ENCODE measurements at regions not wholly inside any gene's neighbourhood (a gene's known extent, or its start where the extent isn't known, plus 50 kb on each side); places are given as distances from the start of the nearest gene placed in this dataset.

DNA sequence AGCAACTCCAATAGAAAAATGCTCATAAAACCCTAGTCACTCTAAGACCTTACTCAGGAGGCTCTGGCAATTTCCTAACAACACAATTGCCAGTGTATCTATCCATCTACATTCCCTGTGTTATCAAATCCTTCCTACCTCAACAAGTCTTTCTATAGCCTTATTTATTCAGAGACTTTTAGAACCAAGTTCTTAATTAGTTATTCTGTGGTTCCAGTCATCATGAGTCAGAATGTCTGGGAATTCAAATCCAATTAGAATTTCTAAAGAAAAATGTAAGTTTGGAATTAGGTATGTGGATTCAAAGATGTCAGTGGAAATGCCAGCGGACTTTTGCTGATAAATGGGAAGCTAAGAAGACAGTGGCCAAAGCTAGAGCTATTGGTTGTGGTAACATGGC is 302.6 kb upstream of the C1orf87 start:
- H3K9me3 ChIP-seq (ENCODE audit: control insufficient read depth, insufficient read depth, low read length): peaks cover 2% of the 10 kb centered on the region
- H3K4me3 ChIP-seq (ENCODE audit: low read depth, low read length): no peak overlapping the region
- H3K9ac ChIP-seq (ENCODE audit: low read depth, low read length): no peak overlapping the region
- H3K27me3 ChIP-seq (ENCODE audit: control insufficient read depth, insufficient read depth, low read length): no peaks in the 10 kb centered on the region
- no peaks in the 10 kb centered on the region for H3K36me3 ChIP-seq (ENCODE audit: control insufficient read depth, insufficient read depth, low read length)
- no peaks in the 10 kb centered on the region for H3K4me1 ChIP-seq (ENCODE audit: control insufficient read depth, insufficient read depth, low read length)

- Histone ChIP-seq H3K9ac (ENCODE audit: low read depth, low read length) (no peak overlapping the region), H3K36me3 (ENCODE audit: control insufficient read depth, insufficient read depth, low read length) (no peaks in the 10 kb centered on the region), H3K4me1 (ENCODE audit: control insufficient read depth, insufficient read depth, low read length) (no peaks in the 10 kb centered on the region), H3K9me3 (ENCODE audit: control insufficient read depth, insufficient read depth, low read length) (peaks cover 2% of the 10 kb centered on the region), H3K4me3 (ENCODE audit: low read depth, low read length) (no peak overlapping the region), H3K27me3 (ENCODE audit: control insufficient read depth, insufficient read depth, low read length) (no peaks in the 10 kb centered on the region)
These were observed 301.0 kb upstream of the C1orf87 start for GRCh38 chr1:60374537-60374936.

- Histone ChIP-seq H3K9me3 (ENCODE audit: control insufficient read depth, insufficient read depth, low read length) (peaks cover 2% of the 10 kb centered on the region), H3K27me3 (ENCODE audit: control insufficient read depth, insufficient read depth, low read length) (no peaks in the 10 kb centered on the region), H3K4me1 (ENCODE audit: control insufficient read depth, insufficient read depth, low read length) (no peaks in the 10 kb centered on the region), H3K36me3 (ENCODE audit: control insufficient read depth, insufficient read depth, low read length) (no peaks in the 10 kb centered on the region), H3K4me3 (ENCODE audit: low read depth, low read length) (no peak overlapping the region), H3K9ac (ENCODE audit: low read depth, low read length) (no peak overlapping the region)
These were observed 294.0 kb upstream of the C1orf87 start for GRCh38 chr1:60367532-60367931.

- Histone ChIP-seq H3K9ac (ENCODE audit: low read depth, low read length) (no peak overlapping the region), H3K27me3 (ENCODE audit: control insufficient read depth, insufficient read depth, low read length) (no peaks in the 10 kb centered on the region), H3K36me3 (ENCODE audit: control insufficient read depth, insufficient read depth, low read length) (no peaks in the 10 kb centered on the region)
These were observed 285.9 kb upstream of the C1orf87 start for GRCh38 chr1:60359431-60359830.

DNA sequence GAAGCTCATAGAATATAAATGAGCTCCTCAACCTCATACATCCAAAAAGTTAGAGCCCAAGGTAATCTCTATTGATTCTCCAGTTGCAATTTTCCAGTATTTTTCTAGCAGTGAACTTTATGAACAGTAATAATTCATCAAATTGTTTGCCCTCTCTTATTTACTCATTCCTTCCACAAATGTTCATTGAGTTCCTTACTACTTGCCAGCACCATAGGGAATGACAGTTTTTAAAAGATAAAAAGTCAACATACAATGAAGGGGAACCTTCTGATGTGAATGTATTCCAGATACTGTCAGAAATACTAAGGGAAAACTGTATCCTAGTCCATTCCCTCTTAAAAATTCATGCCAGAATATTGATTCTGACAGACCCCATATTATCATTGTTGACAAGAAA is 277.0 kb upstream of the C1orf87 start:
- no peak overlapping the region for H3K9ac ChIP-seq (ENCODE audit: low read depth, low read length)
- H3K4me1 ChIP-seq (ENCODE audit: control insufficient read depth, insufficient read depth, low read length): no peaks in the 10 kb centered on the region
- no peaks in the 10 kb centered on the region for H3K36me3 ChIP-seq (ENCODE audit: control insufficient read depth, insufficient read depth, low read length)
- H3K4me3 ChIP-seq (ENCODE audit: low read depth, low read length): no peak overlapping the region
- H3K9me3 ChIP-seq (ENCODE audit: control insufficient read depth, insufficient read depth, low read length): no peaks in the 10 kb centered on the region
- no peaks in the 10 kb centered on the region for H3K27me3 ChIP-seq (ENCODE audit: control insufficient read depth, insufficient read depth, low read length)

More at GRCh38 chr1:60359431-60359830, 285.9 kb upstream of the C1orf87 start:
- no peak overlapping the region for H3K4me3 ChIP-seq (ENCODE audit: low read depth, low read length)
- H3K9me3 ChIP-seq (ENCODE audit: control insufficient read depth, insufficient read depth, low read length): no peaks in the 10 kb centered on the region
- H3K4me1 ChIP-seq (ENCODE audit: control insufficient read depth, insufficient read depth, low read length): no peaks in the 10 kb centered on the region

DNA sequence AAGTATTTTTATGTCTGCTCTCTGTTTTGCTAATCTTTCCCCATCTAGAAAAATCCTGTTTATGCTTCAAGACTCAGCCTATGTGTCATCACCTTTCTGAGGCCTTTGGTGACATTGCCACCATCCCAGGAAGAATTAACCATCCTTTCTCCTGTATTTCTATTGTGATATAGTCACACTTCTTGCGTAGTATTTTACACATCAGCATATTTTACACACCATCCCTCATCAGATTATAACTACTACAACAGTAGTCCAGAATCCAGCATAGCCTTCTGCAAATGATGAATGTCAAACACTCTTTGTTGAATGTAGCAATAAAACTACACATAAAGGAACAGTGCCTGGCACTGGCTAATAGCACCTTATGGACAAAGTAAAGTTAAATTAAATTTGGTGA is 275.3 kb upstream of the C1orf87 start:
- Histone ChIP-seq H3K36me3 (ENCODE audit: control insufficient read depth, insufficient read depth, low read length) (no peaks in the 10 kb centered on the region), H3K27me3 (ENCODE audit: control insufficient read depth, insufficient read depth, low read length) (no peaks in the 10 kb centered on the region), H3K4me3 (ENCODE audit: low read depth, low read length) (no peak overlapping the region), H3K4me1 (ENCODE audit: control insufficient read depth, insufficient read depth, low read length) (no peaks in the 10 kb centered on the region), H3K9me3 (ENCODE audit: control insufficient read depth, insufficient read depth, low read length) (no peaks in the 10 kb centered on the region), H3K9ac (ENCODE audit: low read depth, low read length) (no peak overlapping the region)

- Histone ChIP-seq H3K4me3 (ENCODE audit: low read depth, low read length) (no peak overlapping the region), H3K9me3 (ENCODE audit: control insufficient read depth, insufficient read depth, low read length) (no peaks in the 10 kb centered on the region), H3K9ac (ENCODE audit: low read depth, low read length) (no peak overlapping the region), H3K36me3 (ENCODE audit: control insufficient read depth, insufficient read depth, low read length) (no peaks in the 10 kb centered on the region), H3K27me3 (ENCODE audit: control insufficient read depth, insufficient read depth, low read length) (no peaks in the 10 kb centered on the region), H3K4me1 (ENCODE audit: control insufficient read depth, insufficient read depth, low read length) (no peaks in the 10 kb centered on the region)
These were observed 272.1 kb upstream of the C1orf87 start for GRCh38 chr1:60345621-60346020.

- no peak overlapping the region for H3K9ac ChIP-seq (ENCODE audit: low read depth, low read length)
- no peaks in the 10 kb centered on the region for H3K36me3 ChIP-seq (ENCODE audit: control insufficient read depth, insufficient read depth, low read length)
- H3K27me3 ChIP-seq (ENCODE audit: control insufficient read depth, insufficient read depth, low read length): no peaks in the 10 kb centered on the region
- H3K4me1 ChIP-seq (ENCODE audit: control insufficient read depth, insufficient read depth, low read length): no peaks in the 10 kb centered on the region
- H3K4me3 ChIP-seq (ENCODE audit: low read depth, low read length): no peak overlapping the region
- H3K9me3 ChIP-seq (ENCODE audit: control insufficient read depth, insufficient read depth, low read length): no peaks in the 10 kb centered on the region
These were observed 271.5 kb upstream of the C1orf87 start for GRCh38 chr1:60345049-60345448.

- H3K4me1 ChIP-seq (ENCODE audit: control insufficient read depth, insufficient read depth, low read length): no peaks in the 10 kb centered on the region
- no peaks in the 10 kb centered on the region for H3K9me3 ChIP-seq (ENCODE audit: control insufficient read depth, insufficient read depth, low read length)
- no peak overlapping the region for H3K9ac ChIP-seq (ENCODE audit: low read depth, low read length)
- no peaks in the 10 kb centered on the region for H3K36me3 ChIP-seq (ENCODE audit: control insufficient read depth, insufficient read depth, low read length)
- no peak overlapping the region for H3K4me3 ChIP-seq (ENCODE audit: low read depth, low read length)
- no peaks in the 10 kb centered on the region for H3K27me3 ChIP-seq (ENCODE audit: control insufficient read depth, insufficient read depth, low read length)
These were observed 270.2 kb upstream of the C1orf87 start for GRCh38 chr1:60343736-60344135.

GRCh38 chr1:60342569-60342968 is 269.0 kb upstream of the C1orf87 start:
- Histone ChIP-seq H3K4me3 (ENCODE audit: low read depth, low read length) (no peak overlapping the region), H3K36me3 (ENCODE audit: control insufficient read depth, insufficient read depth, low read length) (no peaks in the 10 kb centered on the region), H3K27me3 (ENCODE audit: control insufficient read depth, insufficient read depth, low read length) (no peaks in the 10 kb centered on the region), H3K9me3 (ENCODE audit: control insufficient read depth, insufficient read depth, low read length) (no peaks in the 10 kb centered on the region), H3K4me1 (ENCODE audit: control insufficient read depth, insufficient read depth, low read length) (no peaks in the 10 kb centered on the region), H3K9ac (ENCODE audit: low read depth, low read length) (no peak overlapping the region)

GRCh38 chr1:60341274-60341673 is 267.7 kb upstream of the C1orf87 start:
- Histone ChIP-seq H3K27me3 (ENCODE audit: control insufficient read depth, insufficient read depth, low read length) (no peaks in the 10 kb centered on the region), H3K9me3 (ENCODE audit: control insufficient read depth, insufficient read depth, low read length) (no peaks in the 10 kb centered on the region), H3K9ac (ENCODE audit: low read depth, low read length) (no peak overlapping the region)

DNA sequence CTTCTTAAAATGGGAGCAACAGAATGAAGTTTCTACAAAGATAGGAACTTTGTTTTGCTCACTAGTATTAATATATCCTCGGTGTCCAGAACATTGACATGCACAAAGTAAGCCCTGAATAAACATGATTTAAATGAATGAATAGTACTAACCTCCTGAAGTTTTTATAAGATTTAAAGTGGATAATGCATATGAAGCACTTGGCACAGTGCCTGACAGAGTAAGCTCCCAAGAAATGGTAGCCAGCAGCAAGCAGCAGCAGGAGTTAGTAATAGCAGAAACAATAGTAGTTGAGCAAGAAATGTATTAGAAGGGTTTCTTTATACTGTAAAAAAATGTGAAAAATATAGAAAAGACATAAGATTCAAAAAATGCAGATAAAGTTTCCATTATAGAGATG is 258.1 kb upstream of the C1orf87 start:
- no peaks in the 10 kb centered on the region for H3K9me3 ChIP-seq (ENCODE audit: control insufficient read depth, insufficient read depth, low read length)
- H3K36me3 ChIP-seq (ENCODE audit: control insufficient read depth, insufficient read depth, low read length): no peaks in the 10 kb centered on the region
- no peaks in the 10 kb centered on the region for H3K4me1 ChIP-seq (ENCODE audit: control insufficient read depth, insufficient read depth, low read length)
- H3K4me3 ChIP-seq (ENCODE audit: low read depth, low read length): no peak overlapping the region
- no peaks in the 10 kb centered on the region for H3K27me3 ChIP-seq (ENCODE audit: control insufficient read depth, insufficient read depth, low read length)
- H3K9ac ChIP-seq (ENCODE audit: low read depth, low read length): no peak overlapping the region

More at GRCh38 chr1:60341274-60341673, 267.7 kb upstream of the C1orf87 start:
- Histone ChIP-seq H3K4me3 (ENCODE audit: low read depth, low read length) (no peak overlapping the region), H3K36me3 (ENCODE audit: control insufficient read depth, insufficient read depth, low read length) (no peaks in the 10 kb centered on the region), H3K4me1 (ENCODE audit: control insufficient read depth, insufficient read depth, low read length) (no peaks in the 10 kb centered on the region)

GRCh38 chr1:60329651-60330050 is 256.1 kb upstream of the C1orf87 start:
- Histone ChIP-seq H3K9ac (ENCODE audit: low read depth, low read length) (no peak overlapping the region), H3K36me3 (ENCODE audit: control insufficient read depth, insufficient read depth, low read length) (no peaks in the 10 kb centered on the region), H3K9me3 (ENCODE audit: control insufficient read depth, insufficient read depth, low read length) (no peaks in the 10 kb centered on the region), H3K4me1 (ENCODE audit: control insufficient read depth, insufficient read depth, low read length) (no peaks in the 10 kb centered on the region), H3K27me3 (ENCODE audit: control insufficient read depth, insufficient read depth, low read length) (no peaks in the 10 kb centered on the region), H3K4me3 (ENCODE audit: low read depth, low read length) (no peak overlapping the region)
